Fibroblast of mammary gland (primary cell): ENCODE measurements at regions not wholly inside any gene's neighbourhood (a gene's known extent, or its start where the extent isn't known, plus 50 kb on each side); places are given as distances from the start of the nearest gene placed in this dataset.

Experiments
- DNase-seq: peaks from one replicate; pipeline ENCODE4 v3.0.0-alpha.2; 2010; ENCODE audit warnings: low read depth
- H3K4me3 ChIP-seq: 2 replicates; pipeline ENCODE4 v1.5.1; 2011; ENCODE audit warnings: low read depth, mild to moderate bottlenecking, low read length, moderate library complexity; ENCODE audit not compliant: control insufficient read depth
- CTCF ChIP-seq: conservative IDR thresholded peaks from 2 replicates; pipeline ENCODE4 v1.5.1; 2011; ENCODE audit warnings: low read depth, low read length, inconsistent platforms; ENCODE audit not compliant: control insufficient read depth, insufficient read depth

GRCh38 chr6:99019381-99019780 lies 71.6 kb upstream of the FBXL4 start:
- peak; percentile 67 for DNase-seq
- no peak for TF ChIP-seq CTCF

GRCh38 chr6:99017150-99017549 lies 69.4 kb upstream of the FBXL4 start:
- no peak for TF ChIP-seq CTCF
- no peak overlapping the region for H3K4me3 ChIP-seq

More at GRCh38 chr6:99019381-99019780, 71.6 kb upstream of the FBXL4 start:
- no peak overlapping the region for H3K4me3 ChIP-seq

GRCh38 chr6:99016355-99016754 lies 68.6 kb upstream of the FBXL4 start:
- DNase-seq = peak; percentile 61
- no peak for TF ChIP-seq CTCF
- H3K4me3 ChIP-seq = no peak overlapping the region

More at GRCh38 chr6:99017150-99017549, 69.4 kb upstream of the FBXL4 start:
- DNase-seq = no peak

GRCh38 chr6:99014061-99014460 lies 66.3 kb upstream of the FBXL4 start:
- no peak for TF ChIP-seq CTCF
- DNase-seq = peak; percentile 8

GRCh38 chr6:99013661-99014060 lies 65.9 kb upstream of the FBXL4 start:
- DNase-seq = peak; percentile 10
- TF ChIP-seq CTCF = no peak
- no peak overlapping the region for H3K4me3 ChIP-seq

More at GRCh38 chr6:99014061-99014460, 66.3 kb upstream of the FBXL4 start:
- H3K4me3 ChIP-seq = no peak overlapping the region

- no peak overlapping the region for H3K4me3 ChIP-seq
- DNase-seq = peak; percentile 93
- no peak for TF ChIP-seq CTCF
These were observed 65.4 kb upstream of the FBXL4 start for GRCh38 chr6:99013145-99013544.

GRCh38 chr6:99011151-99011550 lies 63.4 kb upstream of the FBXL4 start:
- DNase-seq = no peak
- no peak for TF ChIP-seq CTCF
- H3K4me3 ChIP-seq = no peak overlapping the region
